ENCODE measurements at regions not wholly inside any gene's neighbourhood (a gene's known extent, or its start where the extent isn't known, plus 50 kb on each side); places are given as distances from the start of the nearest gene placed in this dataset.
A peak's percentile ranks its signal among the peaks of the same experiment; 100 is the strongest.

- no peak overlapping the region for H3K27ac ChIP-seq
- H3K4me3 ChIP-seq (ENCODE audit: low read depth, low read length) = no peak overlapping the region
- no peaks in the 10 kb centered on the region for H3K9me3 ChIP-seq (ENCODE audit: severe bottlenecking)
- no peak for DNase-seq
- no peaks in the 10 kb centered on the region for H3K36me3 ChIP-seq
- TF ChIP-seq CTCF (IDR thresholded peaks at IDR 0.05; ENCODE audit: low read depth, low read length) = no peak
- no peaks in the 10 kb centered on the region for H3K27me3 ChIP-seq (ENCODE audit: insufficient read depth, low read depth, severe bottlenecking)
Measured at GRCh38 chr13:21232599-21232998, 56.1 kb downstream of the MRPL57 start.

- Histone ChIP-seq H3K4me3 (ENCODE audit: low read depth, low read length) (no peak overlapping the region), H3K27ac (no peak overlapping the region), H3K9me3 (ENCODE audit: severe bottlenecking) (no peaks in the 10 kb centered on the region), H3K36me3 (no peaks in the 10 kb centered on the region), H3K27me3 (ENCODE audit: insufficient read depth, low read depth, severe bottlenecking) (no peaks in the 10 kb centered on the region)
- no peak for TF ChIP-seq CTCF (IDR thresholded peaks at IDR 0.05; ENCODE audit: low read depth, low read length)
- DNase-seq = no peak
Measured at GRCh38 chr13:21233086-21233485, 56.6 kb downstream of the MRPL57 start.

- Histone ChIP-seq H3K4me3 (ENCODE audit: low read depth, low read length) (peak overlapping the region; percentile 38), H3K36me3 (no peaks in the 10 kb centered on the region), H3K9me3 (ENCODE audit: severe bottlenecking) (no peaks in the 10 kb centered on the region), H3K27ac (peak overlapping the region; percentile 46; the same call in 1 of the 2 replicates), H3K27me3 (ENCODE audit: insufficient read depth, low read depth, severe bottlenecking) (no peaks in the 10 kb centered on the region)
- peak; percentile 96 for DNase-seq
- TF ChIP-seq CTCF (IDR thresholded peaks at IDR 0.05; ENCODE audit: low read depth, low read length) = no peak
Measured at GRCh38 chr13:21234526-21234925, 58.1 kb downstream of the MRPL57 start.

GRCh38 chr13:21235174-21235573, 58.7 kb downstream of the MRPL57 start:
- Histone ChIP-seq H3K36me3 (no peaks in the 10 kb centered on the region), H3K9me3 (ENCODE audit: severe bottlenecking) (no peaks in the 10 kb centered on the region), H3K27me3 (ENCODE audit: insufficient read depth, low read depth, severe bottlenecking) (no peaks in the 10 kb centered on the region), H3K4me3 (ENCODE audit: low read depth, low read length) (peak overlapping the region; percentile 38), H3K27ac (peak overlapping the region; percentile 62)
- peak; percentile 67 for DNase-seq
- TF ChIP-seq CTCF (IDR thresholded peaks at IDR 0.05; ENCODE audit: low read depth, low read length) = no peak

GRCh38 chr13:21237081-21237480, 60.6 kb downstream of the MRPL57 start:
- no peak for DNase-seq

More at GRCh38 chr13:21237081-21237480, 60.6 kb downstream of the MRPL57 start:
- Histone ChIP-seq H3K4me3 (ENCODE audit: low read depth, low read length) (no peak overlapping the region), H3K9me3 (ENCODE audit: severe bottlenecking) (no peaks in the 10 kb centered on the region), H3K36me3 (no peaks in the 10 kb centered on the region), H3K27me3 (ENCODE audit: insufficient read depth, low read depth, severe bottlenecking) (no peaks in the 10 kb centered on the region), H3K27ac (no peak overlapping the region)
- TF ChIP-seq CTCF (IDR thresholded peaks at IDR 0.05; ENCODE audit: low read depth, low read length) = no peak

Measured in WERI-Rb-1 (cell line).